ENCODE measurements at regions not wholly inside any gene's neighbourhood (a gene's known extent, or its start where the extent isn't known, plus 50 kb on each side); places are given as distances from the start of the nearest gene placed in this dataset.

- ChIA-PET CTCF (interaction anchor here (1.2 kb wide), 1 partner anchor 10 kb away, joined by 4 read pairs; no protein-coding TSS in a partner anchor), POLR2A (no interaction called here)
- Mint-ChIP-seq H3K4me1 (ENCODE audit: low read depth) (no peaks in the 10 kb centered on the region), H3K27ac (no peak overlapping the region), H3K27me3 (peaks cover 24% of the 10 kb centered on the region), H3K36me3 (no peaks in the 10 kb centered on the region), H3K9me3 (no peaks in the 10 kb centered on the region), H3K4me3 (no peak overlapping the region)
- intact Hi-C loops (cut with micrococcal nuclease) = no loop called here
- no peak for DNase-seq
Measured at GRCh38 chr1:230591678-230592077, 50.6 kb upstream of the COG2 start.

- DNase-seq = no peak
- no peaks in the 10 kb centered on the region for H3K4me1 Mint-ChIP-seq (ENCODE audit: low read depth)
- intact Hi-C loops (cut with micrococcal nuclease) = no loop called here
- no peaks in the 10 kb centered on the region for H3K9me3 Mint-ChIP-seq
- H3K36me3 Mint-ChIP-seq = no peaks in the 10 kb centered on the region
- CTCF ChIA-PET = no interaction called here
- H3K4me3 Mint-ChIP-seq = no peak overlapping the region
- POLR2A ChIA-PET = no interaction called here
- no peak overlapping the region for H3K27ac Mint-ChIP-seq
- peaks cover 24% of the 10 kb centered on the region for H3K27me3 Mint-ChIP-seq
Measured at GRCh38 chr1:230589951-230590350, 52.3 kb upstream of the COG2 start.

GRCh38 chr1:230588323-230588746, 53.9 kb upstream of the COG2 start:
- Mint-ChIP-seq H3K27ac (no peak overlapping the region), H3K9me3 (no peaks in the 10 kb centered on the region)

DNA sequence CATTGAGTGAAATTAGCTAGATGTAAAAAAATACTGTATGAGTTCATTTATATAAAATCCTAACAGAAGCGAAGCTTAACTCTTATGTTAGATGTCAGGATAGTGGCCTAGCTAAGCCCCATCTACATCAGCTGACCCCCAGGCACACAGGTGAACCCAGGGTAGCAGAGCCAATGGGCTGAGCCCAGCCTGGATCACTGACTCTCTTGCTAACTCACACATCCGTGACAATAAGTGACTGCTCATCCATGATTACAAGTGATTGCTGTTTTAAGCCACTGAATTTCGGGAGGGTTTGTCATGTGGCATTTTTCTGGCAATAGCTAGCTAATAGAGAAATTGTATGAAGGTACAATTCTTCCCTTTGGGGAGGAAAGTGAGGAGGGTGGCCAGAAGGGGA, 55.2 kb upstream of the COG2 start:
- intact Hi-C loops (cut with micrococcal nuclease) = no loop called here
- Mint-ChIP-seq H3K36me3 (no peaks in the 10 kb centered on the region), H3K4me3 (no peak overlapping the region), H3K4me1 (ENCODE audit: low read depth) (no peaks in the 10 kb centered on the region), H3K9me3 (no peaks in the 10 kb centered on the region), H3K27me3 (peaks cover 22% of the 10 kb centered on the region), H3K27ac (no peak overlapping the region)
- DNase-seq = no peak
- ChIA-PET POLR2A (no interaction called here), CTCF (no interaction called here)

More at GRCh38 chr1:230588323-230588746, 53.9 kb upstream of the COG2 start:
- POLR2A ChIA-PET = no interaction called here
- H3K4me1 Mint-ChIP-seq (ENCODE audit: low read depth) = no peaks in the 10 kb centered on the region
- intact Hi-C loops (cut with micrococcal nuclease) = no loop called here
- no peak for DNase-seq
- no peak overlapping the region for H3K4me3 Mint-ChIP-seq
- H3K36me3 Mint-ChIP-seq = no peaks in the 10 kb centered on the region
- CTCF ChIA-PET = no interaction called here
- H3K27me3 Mint-ChIP-seq = peaks cover 23% of the 10 kb centered on the region

DNA sequence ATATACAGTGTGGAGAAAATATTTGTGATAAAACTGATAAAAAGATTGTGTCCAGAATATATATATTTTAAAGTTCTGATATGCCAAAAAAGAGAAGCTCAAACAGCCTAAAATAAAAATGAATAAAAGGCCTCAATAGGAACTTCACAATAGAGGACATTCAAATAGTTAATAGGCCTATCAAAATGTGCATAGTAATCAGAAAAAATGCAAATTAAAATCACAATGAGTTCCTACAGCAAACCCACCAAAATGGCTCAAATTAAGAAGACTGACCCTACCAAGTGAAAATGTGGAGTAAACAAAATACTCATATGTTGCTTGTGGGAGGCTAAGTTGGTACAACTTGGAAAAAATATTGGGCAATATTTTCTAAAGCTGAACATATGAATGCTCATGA, 57.6 kb upstream of the COG2 start:
- DNase-seq = no peak
- ChIA-PET CTCF (no interaction called here), POLR2A (no interaction called here)
- Mint-ChIP-seq H3K27ac (no peak overlapping the region), H3K36me3 (no peaks in the 10 kb centered on the region), H3K9me3 (no peaks in the 10 kb centered on the region), H3K27me3 (peaks cover 23% of the 10 kb centered on the region), H3K4me3 (no peak overlapping the region), H3K4me1 (ENCODE audit: low read depth) (no peaks in the 10 kb centered on the region)
- intact Hi-C loops (cut with micrococcal nuclease) = no loop called here

DNA sequence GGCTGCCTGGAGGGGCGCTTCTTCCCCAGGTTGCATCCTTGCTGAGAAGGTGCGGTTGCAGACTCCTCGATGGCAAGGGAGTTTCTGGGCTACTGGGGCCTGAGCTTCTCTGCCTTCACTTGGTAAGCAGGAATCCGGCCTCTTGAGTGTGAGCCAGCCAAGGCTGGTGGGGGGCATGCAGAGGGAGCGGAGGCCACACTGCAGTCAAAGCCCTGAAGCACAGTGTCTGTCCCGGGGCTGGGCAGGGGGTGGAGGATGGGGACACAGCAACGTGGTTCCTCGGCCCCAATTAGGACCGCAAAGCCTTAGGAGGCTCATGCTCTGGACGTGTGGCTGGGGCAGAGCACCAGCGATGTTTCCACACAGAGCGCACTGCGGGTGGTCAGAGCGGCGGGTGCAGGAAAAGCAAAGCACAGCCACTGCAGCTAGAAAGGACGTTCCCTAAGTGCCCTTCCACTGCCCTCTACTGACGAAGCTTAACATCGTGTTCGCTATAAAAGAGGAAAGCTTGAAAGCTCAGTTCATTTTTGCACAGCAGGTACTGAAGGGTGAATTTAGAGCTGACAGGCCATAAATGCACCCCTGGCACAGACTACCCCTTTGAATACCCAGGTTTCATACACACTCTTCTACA, 60.7 kb upstream of the COG2 start:
- Mint-ChIP-seq H3K4me1 (ENCODE audit: low read depth) (no peaks in the 10 kb centered on the region), H3K9me3 (no peaks in the 10 kb centered on the region), H3K27me3 (peaks cover 19% of the 10 kb centered on the region), H3K4me3 (no peak overlapping the region), H3K27ac (no peak overlapping the region), H3K36me3 (no peaks in the 10 kb centered on the region)
- DNase-seq = no peak
- intact Hi-C loops (cut with micrococcal nuclease) = no loop called here
- ChIA-PET POLR2A (no interaction called here), CTCF (interaction anchor here (2.2 kb wide), 1 partner anchor 10 kb away, joined by 4 read pairs; no protein-coding TSS in a partner anchor)

DNA sequence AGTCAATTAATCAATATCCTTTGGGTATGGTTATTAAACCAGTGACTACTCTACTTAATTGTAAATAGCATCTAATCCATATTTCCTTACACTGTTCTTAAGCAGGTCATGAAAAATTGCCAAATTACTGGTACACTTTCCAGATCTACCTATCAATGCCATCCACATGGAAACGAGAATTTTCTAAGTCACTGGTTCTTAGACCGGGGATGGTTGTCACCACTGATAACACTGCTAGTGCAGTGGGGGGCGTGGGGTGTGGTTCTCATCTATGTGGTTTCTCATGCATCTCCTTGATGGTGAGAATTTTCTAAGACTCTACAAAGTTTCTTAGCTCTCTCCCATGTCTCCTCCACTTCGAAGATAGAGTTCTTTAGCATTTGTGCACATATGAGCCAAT, 63.7 kb upstream of the COG2 start:
- Mint-ChIP-seq H3K36me3 (no peaks in the 10 kb centered on the region), H3K27ac (no peak overlapping the region), H3K27me3 (peaks cover 22% of the 10 kb centered on the region), H3K4me1 (ENCODE audit: low read depth) (no peaks in the 10 kb centered on the region), H3K4me3 (no peak overlapping the region), H3K9me3 (no peaks in the 10 kb centered on the region)
- intact Hi-C loops (cut with micrococcal nuclease) = no loop called here
- ChIA-PET CTCF (no interaction called here), POLR2A (no interaction called here)
- no peak for DNase-seq

DNA sequence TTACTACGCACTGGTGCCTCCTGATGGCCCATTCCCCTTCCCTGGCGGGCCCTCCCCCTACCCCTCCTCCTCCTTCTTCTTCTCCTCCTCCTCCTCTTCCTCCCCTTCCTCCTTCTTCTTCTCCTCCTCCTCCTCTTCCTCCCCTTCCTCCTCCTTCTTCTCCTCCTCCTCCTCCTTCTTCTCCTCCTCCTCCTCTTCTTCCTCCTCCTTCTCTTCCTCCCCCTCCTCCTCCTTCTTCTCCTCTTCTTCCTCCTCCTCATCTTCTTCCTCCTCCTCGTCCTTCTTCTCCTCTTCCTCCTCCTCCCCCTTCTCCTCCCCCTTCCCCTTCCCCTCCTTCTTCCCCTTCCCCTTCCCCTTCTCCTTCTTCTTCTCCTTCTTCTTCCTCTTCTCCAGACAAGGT, 64.7 kb upstream of the COG2 start:
- POLR2A ChIA-PET = no interaction called here
- H3K9me3 Mint-ChIP-seq = no peaks in the 10 kb centered on the region
- DNase-seq = no peak
- H3K4me1 Mint-ChIP-seq (ENCODE audit: low read depth) = no peaks in the 10 kb centered on the region
- H3K27me3 Mint-ChIP-seq = peaks cover 21% of the 10 kb centered on the region
- no peak overlapping the region for H3K27ac Mint-ChIP-seq
- H3K36me3 Mint-ChIP-seq = no peaks in the 10 kb centered on the region
- intact Hi-C loops (cut with micrococcal nuclease) = no loop called here
- CTCF ChIA-PET = no interaction called here
- H3K4me3 Mint-ChIP-seq = no peak overlapping the region

DNA sequence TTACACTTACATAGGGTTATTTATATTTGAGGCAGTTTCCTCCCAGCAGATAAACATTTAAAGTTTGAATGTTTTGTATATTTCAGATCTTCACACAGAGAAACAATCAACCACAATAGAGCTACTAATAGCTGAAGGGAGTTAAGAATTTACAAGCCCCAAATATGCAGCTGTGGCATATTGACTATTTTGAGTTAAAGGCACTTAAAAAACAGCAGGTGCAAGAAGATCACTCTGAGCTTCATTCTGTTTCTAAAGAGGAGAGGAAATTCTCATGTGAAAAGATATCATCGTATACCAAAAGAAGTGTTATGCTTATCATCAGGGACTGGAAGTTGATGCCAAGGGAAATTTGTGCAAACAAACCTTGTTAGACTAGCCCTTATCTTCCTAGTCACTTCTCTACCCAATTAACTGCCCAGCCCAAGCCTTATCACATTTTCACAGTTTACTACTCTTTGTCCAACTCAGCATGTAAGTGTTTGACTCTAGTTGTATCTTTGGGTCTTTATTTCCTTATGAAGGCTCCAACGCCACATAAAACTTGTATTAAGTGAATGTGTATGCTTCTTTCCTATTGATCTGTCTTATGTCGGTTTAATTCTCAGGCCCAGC, 66.3 kb upstream of the COG2 start:
- Mint-ChIP-seq H3K27ac (no peak overlapping the region), H3K36me3 (no peaks in the 10 kb centered on the region), H3K27me3 (peaks cover 17% of the 10 kb centered on the region), H3K4me1 (ENCODE audit: low read depth) (no peaks in the 10 kb centered on the region), H3K9me3 (no peaks in the 10 kb centered on the region), H3K4me3 (no peak overlapping the region)
- ChIA-PET CTCF (no interaction called here), POLR2A (no interaction called here)
- no peak for DNase-seq
- intact Hi-C loops (cut with micrococcal nuclease) = no loop called here

DNA sequence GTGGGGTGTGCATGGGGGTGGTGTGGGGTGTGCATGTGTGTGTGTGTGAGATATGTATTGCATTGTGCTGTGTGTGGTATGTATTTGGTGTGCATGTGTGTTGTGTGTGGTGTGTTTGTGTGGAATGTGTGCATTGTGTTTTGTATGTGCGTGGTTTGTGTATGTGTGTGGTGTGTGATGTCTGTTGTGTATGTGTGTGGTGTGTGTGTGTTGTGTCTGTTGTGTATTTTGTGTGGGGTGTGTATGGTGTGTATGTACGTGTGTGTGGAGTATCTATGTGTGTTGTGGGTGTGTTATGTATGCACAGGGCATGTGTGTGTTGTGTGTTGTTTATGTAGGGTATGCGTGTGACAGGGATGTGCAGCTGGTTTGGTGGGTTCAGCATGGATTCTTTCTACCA, 67.8 kb upstream of the COG2 start:
- ChIA-PET POLR2A (no interaction called here), CTCF (no interaction called here)
- Mint-ChIP-seq H3K9me3 (no peaks in the 10 kb centered on the region), H3K27ac (no peak overlapping the region), H3K4me1 (ENCODE audit: low read depth) (no peaks in the 10 kb centered on the region), H3K4me3 (no peak overlapping the region), H3K36me3 (no peaks in the 10 kb centered on the region), H3K27me3 (peaks cover 18% of the 10 kb centered on the region)
- intact Hi-C loops (cut with micrococcal nuclease) = no loop called here
- no peak for DNase-seq

DNA sequence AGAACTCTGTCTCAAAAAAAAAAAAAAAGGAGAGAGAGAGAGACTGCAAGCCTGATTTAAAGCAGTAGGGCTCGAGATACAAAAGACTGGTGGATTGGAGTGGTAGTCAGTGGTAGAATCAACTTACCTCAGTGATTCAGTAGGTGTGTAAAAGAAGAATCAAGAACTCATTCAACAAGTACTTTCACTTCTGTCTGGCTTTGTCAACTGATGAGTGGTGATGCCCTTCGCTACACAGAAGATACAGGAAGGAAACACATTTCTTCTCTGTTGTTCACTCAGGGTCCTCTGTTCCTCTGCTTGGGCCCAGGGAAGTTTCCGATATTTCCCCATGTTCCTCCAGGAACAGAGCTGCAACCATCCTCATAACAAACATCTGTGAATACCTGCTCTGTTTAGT, 68.6 kb upstream of the COG2 start:
- intact Hi-C loops (cut with micrococcal nuclease) = no loop called here
- POLR2A ChIA-PET = no interaction called here
- peaks cover 22% of the 10 kb centered on the region for H3K27me3 Mint-ChIP-seq
- H3K4me1 Mint-ChIP-seq (ENCODE audit: low read depth) = peaks cover under 1% of the 10 kb centered on the region
- H3K9me3 Mint-ChIP-seq = no peaks in the 10 kb centered on the region
- CTCF ChIA-PET = no interaction called here
- no peaks in the 10 kb centered on the region for H3K36me3 Mint-ChIP-seq
- no peak overlapping the region for H3K4me3 Mint-ChIP-seq
- H3K27ac Mint-ChIP-seq = no peak overlapping the region
- no peak for DNase-seq

GRCh38 chr1:230572121-230573105, 69.9 kb upstream of the COG2 start:
- H3K4me3 Mint-ChIP-seq = no peak overlapping the region
- H3K27ac Mint-ChIP-seq = no peak overlapping the region
- POLR2A ChIA-PET = no interaction called here
- H3K9me3 Mint-ChIP-seq = no peaks in the 10 kb centered on the region
- peaks cover 9% of the 10 kb centered on the region for H3K4me1 Mint-ChIP-seq (ENCODE audit: low read depth)
- intact Hi-C loops (cut with micrococcal nuclease) = no loop called here
- H3K27me3 Mint-ChIP-seq = peaks cover 18% of the 10 kb centered on the region
- CTCF ChIA-PET = no interaction called here
- DNase-seq = no peak
- no peaks in the 10 kb centered on the region for H3K36me3 Mint-ChIP-seq
